Chondrocyte (in vitro differentiated cells): ENCODE measurements at regions not wholly inside any gene's neighbourhood (a gene's known extent, or its start where the extent isn't known, plus 50 kb on each side); places are given as distances from the start of the nearest gene placed in this dataset.

Experiments used
- DNase-seq: peaks from one replicate; pipeline ENCODE4 v3.0.0; 2021; ENCODE audit warnings: mixed read lengths, low spot score
- H3K27ac Mint-ChIP-seq: one replicate; pipeline ENCODE4 v1.8.0; 2021; ENCODE audit warnings: mild to moderate bottlenecking, moderate library complexity, mixed read lengths; ENCODE audit not compliant: unreplicated experiment
- H3K27me3 Mint-ChIP-seq: 2 replicates; pipeline ENCODE4 v1.8.0; 2021; ENCODE audit warnings: low read depth, mixed read lengths
- H3K36me3 Mint-ChIP-seq: 2 replicates; pipeline ENCODE4 v1.8.0; 2021; ENCODE audit warnings: low read depth, mixed read lengths
- H3K4me1 Mint-ChIP-seq: 2 replicates; pipeline ENCODE4 v1.8.0; 2021; ENCODE audit warnings: low read depth, mild to moderate bottlenecking, mixed read lengths
- H3K4me3 Mint-ChIP-seq: one replicate; pipeline ENCODE4 v1.8.0; 2021; ENCODE audit warnings: mild to moderate bottlenecking, moderate library complexity, mixed read lengths; ENCODE audit not compliant: unreplicated experiment
- H3K9me3 Mint-ChIP-seq: 2 replicates; pipeline ENCODE4 v1.8.0; 2021; ENCODE audit warnings: low read depth, mixed read lengths
- TF ChIP-seq, protein P1 (sequence below): fragments of 200-600 bp; sonication (generic); IDR thresholded peaks from 2 replicates; pipeline ENCODE4 v1.5.0; 2021; ENCODE audit warnings: antibody characterized with exemption, mild to moderate bottlenecking, moderate library complexity

DNA sequence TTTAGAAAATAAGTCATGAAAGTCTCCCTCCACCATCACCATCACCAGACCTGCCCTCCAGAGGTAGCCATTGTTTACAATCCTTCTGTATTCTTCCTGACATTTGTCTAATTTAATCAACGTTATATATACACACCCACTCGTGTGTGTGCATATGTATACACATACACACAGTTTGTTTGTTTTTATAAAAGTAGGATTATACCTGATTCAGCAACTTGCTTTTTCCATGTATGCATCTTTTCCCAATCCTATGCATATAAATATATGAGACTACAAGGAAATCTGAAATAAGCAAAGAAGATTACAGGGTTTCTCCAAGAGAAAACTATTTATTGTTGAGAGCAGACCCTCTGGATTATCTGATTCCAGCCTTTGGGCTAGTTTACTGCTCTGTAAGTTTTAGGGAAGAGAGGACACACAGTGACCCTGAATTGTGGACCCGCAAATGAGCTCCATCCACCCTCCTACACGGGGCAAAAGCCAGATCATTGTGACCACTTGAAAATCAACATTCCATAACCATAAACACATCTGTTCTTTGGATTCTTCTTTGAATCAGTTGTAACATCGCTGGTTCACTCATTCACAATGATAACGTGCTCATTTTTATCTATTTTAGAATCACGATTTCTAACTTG, 104.3 kb downstream of the CPN2 start:
- no peaks in the 10 kb centered on the region for H3K9me3 Mint-ChIP-seq
- no peak overlapping the region for H3K27ac Mint-ChIP-seq
- DNase-seq, result no peak
- peaks cover 56% of the 10 kb centered on the region for H3K27me3 Mint-ChIP-seq
- peaks cover 2% of the 10 kb centered on the region for H3K36me3 Mint-ChIP-seq
- H3K4me1 Mint-ChIP-seq, result peaks cover 19% of the 10 kb centered on the region
- no peak overlapping the region for H3K4me3 Mint-ChIP-seq
- TF ChIP-seq, protein P1, sequence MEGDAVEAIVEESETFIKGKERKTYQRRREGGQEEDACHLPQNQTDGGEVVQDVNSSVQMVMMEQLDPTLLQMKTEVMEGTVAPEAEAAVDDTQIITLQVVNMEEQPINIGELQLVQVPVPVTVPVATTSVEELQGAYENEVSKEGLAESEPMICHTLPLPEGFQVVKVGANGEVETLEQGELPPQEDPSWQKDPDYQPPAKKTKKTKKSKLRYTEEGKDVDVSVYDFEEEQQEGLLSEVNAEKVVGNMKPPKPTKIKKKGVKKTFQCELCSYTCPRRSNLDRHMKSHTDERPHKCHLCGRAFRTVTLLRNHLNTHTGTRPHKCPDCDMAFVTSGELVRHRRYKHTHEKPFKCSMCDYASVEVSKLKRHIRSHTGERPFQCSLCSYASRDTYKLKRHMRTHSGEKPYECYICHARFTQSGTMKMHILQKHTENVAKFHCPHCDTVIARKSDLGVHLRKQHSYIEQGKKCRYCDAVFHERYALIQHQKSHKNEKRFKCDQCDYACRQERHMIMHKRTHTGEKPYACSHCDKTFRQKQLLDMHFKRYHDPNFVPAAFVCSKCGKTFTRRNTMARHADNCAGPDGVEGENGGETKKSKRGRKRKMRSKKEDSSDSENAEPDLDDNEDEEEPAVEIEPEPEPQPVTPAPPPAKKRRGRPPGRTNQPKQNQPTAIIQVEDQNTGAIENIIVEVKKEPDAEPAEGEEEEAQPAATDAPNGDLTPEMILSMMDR, result no peak

DNA sequence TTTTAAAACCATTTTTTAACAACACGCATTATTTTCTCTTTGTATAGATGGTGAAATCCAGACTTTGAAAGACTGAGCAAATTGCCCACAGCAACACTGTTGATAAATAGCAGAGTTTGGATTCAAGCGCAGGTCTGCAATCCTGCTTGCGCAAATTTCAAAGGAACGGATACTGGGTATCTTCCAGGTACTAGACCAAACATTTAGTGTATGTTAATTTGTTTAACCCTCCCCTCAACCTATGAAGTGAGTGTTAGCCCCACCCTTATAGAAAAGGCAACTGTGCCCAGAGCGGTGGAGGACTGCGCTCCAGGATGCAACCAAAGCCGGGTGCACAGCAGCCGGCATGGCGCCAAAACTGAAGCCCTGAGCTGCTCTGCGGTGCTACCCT, 103.8 kb downstream of the CPN2 start:
- H3K27ac Mint-ChIP-seq, result no peak overlapping the region
- TF ChIP-seq, protein P1, result no peak
- H3K4me3 Mint-ChIP-seq, result no peak overlapping the region
- no peak for DNase-seq
- H3K27me3 Mint-ChIP-seq, result peaks cover 57% of the 10 kb centered on the region
- no peaks in the 10 kb centered on the region for H3K9me3 Mint-ChIP-seq
- peaks cover 3% of the 10 kb centered on the region for H3K36me3 Mint-ChIP-seq
- peaks cover 19% of the 10 kb centered on the region for H3K4me1 Mint-ChIP-seq

DNA sequence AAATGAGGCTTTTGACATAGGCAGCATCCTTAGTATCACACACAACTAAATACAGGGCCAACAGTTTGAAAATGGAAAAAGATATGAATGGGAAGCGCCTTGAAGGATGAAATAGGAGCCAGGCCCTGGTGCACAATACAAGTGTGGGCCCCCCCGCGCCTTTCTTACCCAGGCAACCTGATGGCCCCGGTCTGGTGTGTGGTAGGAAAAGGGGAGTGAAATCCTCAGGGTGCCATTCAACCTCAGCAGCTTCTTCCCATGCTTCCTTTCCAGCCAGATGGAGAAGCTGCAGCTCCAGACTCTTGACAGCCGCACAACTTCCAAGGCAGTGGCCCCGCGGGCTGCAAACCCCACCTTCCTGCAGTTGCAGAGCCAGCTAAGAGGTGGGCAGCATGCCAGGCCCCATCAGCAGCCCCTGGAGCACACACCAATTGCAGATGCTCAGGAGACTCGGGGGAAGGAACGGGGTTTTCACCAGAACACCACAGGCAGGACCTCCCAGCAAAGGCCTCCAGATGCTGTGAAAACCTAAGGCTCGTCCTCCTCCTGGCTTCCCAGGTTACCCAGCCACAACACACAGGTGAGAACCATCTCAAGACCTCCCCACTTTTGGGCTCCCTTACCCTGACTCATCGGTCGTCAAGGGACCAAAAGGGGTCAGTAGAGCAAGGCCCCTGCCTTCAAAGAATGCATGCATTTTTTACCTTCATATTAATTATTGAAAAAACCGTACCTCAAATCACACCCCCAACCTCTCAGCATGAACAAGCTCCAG, 101.6 kb downstream of the CPN2 start:
- Mint-ChIP-seq H3K27ac (no peak overlapping the region), H3K36me3 (peaks cover 8% of the 10 kb centered on the region), H3K9me3 (no peaks in the 10 kb centered on the region), H3K4me1 (peaks cover 19% of the 10 kb centered on the region), H3K27me3 (peaks cover 59% of the 10 kb centered on the region), H3K4me3 (no peak overlapping the region)
- DNase-seq, result no peak
- TF ChIP-seq, protein P1, result no peak

DNA sequence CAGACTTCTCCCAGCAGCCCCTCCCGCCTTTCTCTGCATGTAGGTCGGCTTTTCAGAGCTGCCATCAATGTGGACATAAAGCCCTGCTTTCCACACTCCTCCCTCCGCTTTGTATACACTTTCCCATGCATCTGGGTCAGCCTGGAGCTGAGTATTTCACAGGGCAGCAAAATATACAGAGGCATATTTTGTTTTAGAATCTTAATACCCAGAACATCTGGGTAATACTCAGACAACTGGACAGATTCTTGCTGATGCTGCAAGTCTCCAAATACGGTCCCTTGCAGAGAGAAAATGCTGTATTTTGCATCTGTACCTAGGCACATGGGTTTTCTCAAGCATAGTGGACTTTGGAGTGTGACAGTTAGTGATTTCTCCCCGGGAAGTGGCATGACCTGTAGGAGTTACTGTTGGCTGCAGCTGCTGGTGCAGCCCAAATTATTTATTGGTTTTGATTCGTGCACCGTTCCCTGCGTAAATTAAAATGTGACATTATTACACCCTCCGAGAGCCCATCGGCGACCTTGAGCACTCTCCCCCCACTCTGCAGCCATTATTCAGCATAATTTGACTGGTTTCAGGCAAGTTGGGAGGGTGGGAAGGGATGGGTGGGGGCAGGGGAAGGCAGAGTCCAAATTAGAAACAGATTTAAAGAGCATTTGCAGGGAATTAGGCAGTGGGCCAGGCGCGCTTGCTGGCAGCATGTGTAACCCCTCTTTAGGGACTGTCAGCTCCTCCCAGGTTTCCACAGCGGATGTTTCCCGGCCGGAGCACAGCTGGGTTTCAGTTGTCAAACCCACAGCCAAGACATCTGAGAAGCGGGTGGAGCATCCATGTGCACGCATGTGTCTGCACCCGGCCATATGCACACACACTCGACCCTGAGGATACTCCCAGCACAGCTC, 100.8 kb downstream of the CPN2 start:
- no peak overlapping the region for H3K27ac Mint-ChIP-seq
- H3K4me3 Mint-ChIP-seq, result no peak overlapping the region
- peaks cover 8% of the 10 kb centered on the region for H3K36me3 Mint-ChIP-seq
- H3K4me1 Mint-ChIP-seq, result peaks cover 19% of the 10 kb centered on the region
- H3K27me3 Mint-ChIP-seq, result peaks cover 59% of the 10 kb centered on the region
- no peak for DNase-seq
- H3K9me3 Mint-ChIP-seq, result no peaks in the 10 kb centered on the region
- TF ChIP-seq, protein P1, result no peak

DNA sequence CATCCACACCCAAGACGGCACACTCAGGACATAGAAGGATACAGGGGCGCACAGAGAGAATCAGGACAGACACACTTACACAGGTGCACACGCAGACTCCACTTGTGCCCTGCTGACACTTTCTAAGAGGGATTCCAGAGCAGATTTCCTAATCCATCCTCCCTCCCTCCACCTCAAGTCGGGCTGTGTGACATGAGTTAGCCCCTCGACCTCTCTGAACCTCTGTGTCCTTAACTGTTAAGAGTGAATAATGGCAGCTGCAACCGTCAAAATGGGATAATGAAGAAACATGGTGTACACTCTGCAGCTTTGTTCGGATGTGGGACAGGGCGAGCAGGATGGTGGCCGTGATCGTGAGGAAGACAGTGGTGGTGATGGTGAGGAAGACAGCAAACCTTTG, 100.1 kb downstream of the CPN2 start:
- H3K27ac Mint-ChIP-seq, result no peak overlapping the region
- no peaks in the 10 kb centered on the region for H3K9me3 Mint-ChIP-seq
- TF ChIP-seq, protein P1, result no peak
- H3K4me1 Mint-ChIP-seq, result peaks cover 21% of the 10 kb centered on the region
- no peak overlapping the region for H3K4me3 Mint-ChIP-seq
- peaks cover 62% of the 10 kb centered on the region for H3K27me3 Mint-ChIP-seq
- DNase-seq, result no peak
- peaks cover 8% of the 10 kb centered on the region for H3K36me3 Mint-ChIP-seq
